ENCODE measurements at regions not wholly inside any gene's neighbourhood (a gene's known extent, or its start where the extent isn't known, plus 50 kb on each side); places are given as distances from the start of the nearest gene placed in this dataset.
A peak's percentile ranks its signal among the peaks of the same experiment; 100 is the strongest.

DNA sequence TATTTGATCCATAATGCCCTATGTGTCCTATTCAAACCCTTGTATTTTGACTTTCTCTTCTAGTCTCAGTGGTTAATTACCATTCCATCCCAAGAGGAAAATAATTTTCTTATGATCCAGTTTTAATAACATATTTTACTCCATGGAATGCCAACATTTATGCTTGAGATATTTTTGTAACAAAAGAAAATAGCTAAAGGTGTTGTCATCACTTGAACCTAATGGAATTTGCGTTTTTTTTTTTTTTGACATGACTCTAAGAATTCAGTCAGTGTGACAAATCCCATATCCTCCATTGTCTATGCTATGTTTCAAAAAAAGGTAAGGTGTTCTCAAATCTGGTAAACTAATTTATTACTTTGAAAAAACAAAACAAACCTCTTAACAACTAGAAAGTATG, 324.1 kb upstream of the ADAMTS5 start:
- no peak overlapping the region for H3K4me3 ChIP-seq (ENCODE audit: low read depth, low read length)
- TF ChIP-seq, protein P1, sequence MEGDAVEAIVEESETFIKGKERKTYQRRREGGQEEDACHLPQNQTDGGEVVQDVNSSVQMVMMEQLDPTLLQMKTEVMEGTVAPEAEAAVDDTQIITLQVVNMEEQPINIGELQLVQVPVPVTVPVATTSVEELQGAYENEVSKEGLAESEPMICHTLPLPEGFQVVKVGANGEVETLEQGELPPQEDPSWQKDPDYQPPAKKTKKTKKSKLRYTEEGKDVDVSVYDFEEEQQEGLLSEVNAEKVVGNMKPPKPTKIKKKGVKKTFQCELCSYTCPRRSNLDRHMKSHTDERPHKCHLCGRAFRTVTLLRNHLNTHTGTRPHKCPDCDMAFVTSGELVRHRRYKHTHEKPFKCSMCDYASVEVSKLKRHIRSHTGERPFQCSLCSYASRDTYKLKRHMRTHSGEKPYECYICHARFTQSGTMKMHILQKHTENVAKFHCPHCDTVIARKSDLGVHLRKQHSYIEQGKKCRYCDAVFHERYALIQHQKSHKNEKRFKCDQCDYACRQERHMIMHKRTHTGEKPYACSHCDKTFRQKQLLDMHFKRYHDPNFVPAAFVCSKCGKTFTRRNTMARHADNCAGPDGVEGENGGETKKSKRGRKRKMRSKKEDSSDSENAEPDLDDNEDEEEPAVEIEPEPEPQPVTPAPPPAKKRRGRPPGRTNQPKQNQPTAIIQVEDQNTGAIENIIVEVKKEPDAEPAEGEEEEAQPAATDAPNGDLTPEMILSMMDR (conservative IDR thresholded peaks at IDR 0.05; ENCODE audit: low read depth, low read length), result no peak
- DNase-seq (ENCODE audit: low read depth), result no peak

DNA sequence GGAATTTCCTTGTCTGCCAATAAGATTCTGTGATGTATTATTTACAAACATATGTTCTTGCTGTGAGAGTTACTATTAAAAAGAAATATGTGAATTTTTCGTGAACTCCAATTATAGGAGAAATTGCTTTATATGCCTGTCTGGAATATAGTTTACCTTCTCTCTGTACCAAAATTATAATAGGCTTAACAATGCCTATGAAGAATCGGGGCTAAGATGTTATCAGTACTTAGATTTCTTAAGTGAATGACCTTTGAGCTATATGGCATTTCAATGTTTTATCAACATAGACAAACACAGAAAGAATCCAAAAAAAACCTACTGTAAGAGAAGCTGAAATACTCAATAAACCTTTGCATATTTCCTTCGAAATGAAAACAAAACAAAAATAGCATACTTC, 323.1 kb upstream of the ADAMTS5 start:
- TF ChIP-seq, protein P1 (conservative IDR thresholded peaks at IDR 0.05; ENCODE audit: low read depth, low read length), result no peak
- H3K4me3 ChIP-seq (ENCODE audit: low read depth, low read length), result no peak overlapping the region
- DNase-seq (ENCODE audit: low read depth), result no peak

DNA sequence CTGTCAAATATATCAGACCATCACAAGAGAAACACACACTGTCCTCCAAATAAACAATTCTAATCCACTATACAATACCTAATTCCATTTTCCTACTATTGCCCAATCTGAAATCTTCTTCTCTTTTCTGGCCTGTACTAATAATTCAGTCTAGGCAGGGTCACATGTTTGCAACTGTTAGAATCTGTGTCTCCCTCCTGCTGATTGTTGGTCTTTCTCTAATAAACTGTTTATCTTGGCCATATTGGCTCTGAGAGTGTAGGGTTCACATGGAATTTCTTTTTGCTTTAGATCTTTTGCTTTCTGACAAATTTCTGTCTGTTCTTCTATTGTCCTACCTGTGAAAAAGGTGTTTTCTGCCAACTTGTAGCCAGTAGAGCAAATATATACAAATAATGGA, 319.9 kb upstream of the ADAMTS5 start:
- DNase-seq (ENCODE audit: low read depth), result peak; percentile 73
- TF ChIP-seq, protein P1 (conservative IDR thresholded peaks at IDR 0.05; ENCODE audit: low read depth, low read length), result no peak
- H3K4me3 ChIP-seq (ENCODE audit: low read depth, low read length), result no peak overlapping the region

DNA sequence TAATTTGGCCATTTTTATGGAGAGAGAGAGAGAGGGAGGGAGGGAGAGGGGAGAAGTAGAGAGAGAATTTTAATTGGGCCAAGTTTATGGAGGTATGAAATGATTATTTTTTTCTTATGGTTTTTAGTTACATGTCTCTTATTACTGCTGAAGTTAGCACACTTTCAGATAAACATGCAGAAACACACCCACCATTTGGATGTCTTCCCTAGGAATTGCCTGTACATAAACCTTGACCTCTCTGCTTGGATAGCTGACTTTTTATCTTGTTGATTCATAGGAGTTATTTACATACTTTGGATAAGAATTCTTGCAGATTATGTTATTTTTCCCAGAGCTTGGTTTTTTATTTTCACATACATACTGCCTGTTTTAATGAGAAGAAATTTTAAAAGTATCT, 310.2 kb upstream of the ADAMTS5 start:
- peak; percentile 50 for DNase-seq (ENCODE audit: low read depth)
- no peak overlapping the region for H3K4me3 ChIP-seq (ENCODE audit: low read depth, low read length)
- TF ChIP-seq, protein P1 (conservative IDR thresholded peaks at IDR 0.05; ENCODE audit: low read depth, low read length), result no peak

DNA sequence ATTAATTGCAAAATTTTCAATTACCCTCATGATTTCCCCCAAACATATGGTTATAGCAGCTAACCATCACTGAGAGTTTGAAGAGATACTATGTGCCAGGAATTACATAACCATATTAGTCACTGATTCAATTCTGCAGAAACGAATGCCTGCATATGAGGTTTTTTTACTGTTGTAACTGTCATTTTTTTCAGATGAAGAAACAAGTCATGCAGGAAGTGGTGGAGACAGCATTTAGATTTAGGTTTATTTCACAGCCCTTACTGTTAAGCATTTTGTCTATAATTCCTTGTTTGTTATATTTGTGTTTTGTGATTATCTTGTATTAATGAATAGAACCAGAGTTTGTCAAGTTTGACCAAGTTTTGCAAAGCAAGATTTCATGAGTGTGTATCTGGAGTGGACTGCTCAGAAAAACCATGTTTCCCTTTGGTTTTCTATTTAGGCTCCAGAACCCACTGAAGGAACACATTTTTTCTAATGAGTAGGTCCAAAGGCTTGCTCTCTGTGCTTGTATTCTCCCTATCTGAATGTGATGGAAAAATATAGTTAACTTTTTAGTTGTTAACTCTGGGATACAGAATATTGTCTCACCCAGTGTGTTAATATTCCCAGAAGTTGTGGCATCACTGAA, 308.5 kb upstream of the ADAMTS5 start:
- TF ChIP-seq, protein P1 (conservative IDR thresholded peaks at IDR 0.05; ENCODE audit: low read depth, low read length), result no peak
- DNase-seq (ENCODE audit: low read depth), result peak; percentile 88
- H3K4me3 ChIP-seq (ENCODE audit: low read depth, low read length), result no peak overlapping the region

DNA sequence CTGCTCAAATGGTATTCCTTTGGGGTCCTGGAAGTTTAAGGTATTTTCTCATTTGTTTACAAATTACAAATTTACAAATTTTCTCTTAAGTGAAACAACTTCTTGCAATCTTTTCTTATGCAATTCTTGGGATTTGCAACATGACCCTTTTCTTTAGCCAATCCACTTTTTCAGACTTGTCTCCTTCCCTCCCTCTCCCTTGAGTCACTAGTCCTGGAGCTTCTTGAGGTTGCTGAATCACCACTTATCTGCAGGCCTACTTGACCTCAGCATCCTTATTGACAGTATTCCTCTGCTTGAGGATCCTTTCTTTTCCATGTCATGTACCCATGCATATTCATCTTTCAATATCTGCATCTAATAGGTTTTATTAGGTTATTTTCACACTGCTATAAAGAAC, 302.8 kb upstream of the ADAMTS5 start:
- TF ChIP-seq, protein P1 (conservative IDR thresholded peaks at IDR 0.05; ENCODE audit: low read depth, low read length), result no peak
- peak; percentile 95 for DNase-seq (ENCODE audit: low read depth)
- H3K4me3 ChIP-seq (ENCODE audit: low read depth, low read length), result no peak overlapping the region

DNA sequence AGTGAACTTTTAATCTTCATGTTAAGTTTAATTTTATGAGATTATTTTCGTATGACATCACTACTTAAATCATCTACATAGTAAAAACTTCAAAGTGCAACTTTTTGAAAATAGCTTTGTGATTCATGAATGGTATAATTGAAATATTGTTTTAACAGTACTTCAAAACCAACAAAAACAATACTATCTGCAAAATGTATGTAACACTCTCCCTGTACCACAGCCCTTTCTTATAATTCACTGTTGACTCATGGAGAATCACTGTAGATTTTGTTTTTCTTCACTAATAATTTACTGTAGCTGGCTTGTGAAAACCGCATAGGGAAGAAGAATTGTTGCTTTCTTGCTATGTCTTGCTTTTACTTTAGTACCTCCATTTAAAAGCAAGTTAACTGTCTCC, 301.4 kb upstream of the ADAMTS5 start:
- no peak overlapping the region for H3K4me3 ChIP-seq (ENCODE audit: low read depth, low read length)
- peak; percentile 37 for DNase-seq (ENCODE audit: low read depth)
- TF ChIP-seq, protein P1 (conservative IDR thresholded peaks at IDR 0.05; ENCODE audit: low read depth, low read length), result no peak

Measured in choroid plexus epithelial cell (primary cell).